ENCODE measurements at regions not wholly inside any gene's neighbourhood (a gene's known extent, or its start where the extent isn't known, plus 50 kb on each side); places are given as distances from the start of the nearest gene placed in this dataset.

DNA sequence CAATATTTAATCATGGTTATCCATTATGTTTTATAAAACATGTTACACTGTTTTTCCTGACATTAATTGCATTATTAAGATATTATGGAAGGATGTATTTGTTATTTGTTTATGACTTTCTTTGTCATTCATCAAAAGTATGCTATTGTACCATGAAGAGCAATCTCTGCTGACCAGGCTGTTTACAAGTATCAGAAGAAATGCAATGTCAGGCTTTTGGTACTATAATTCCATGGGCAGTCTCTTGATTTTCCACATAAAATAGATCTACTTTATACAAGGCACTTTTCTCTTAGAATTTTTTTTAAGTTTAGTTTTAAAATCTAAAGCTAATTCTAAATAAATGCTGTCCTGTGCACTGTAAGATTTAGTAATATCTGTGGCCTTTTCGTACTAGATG is 196.6 kb downstream of the COX7C start:
- Mint-ChIP-seq H3K4me1 (no peaks in the 10 kb centered on the region), H3K27ac (no peak overlapping the region), H3K9me3 (ENCODE audit: low read depth) (no peaks in the 10 kb centered on the region), H3K4me3 (no peak overlapping the region), H3K36me3 (no peaks in the 10 kb centered on the region), H3K27me3 (no peaks in the 10 kb centered on the region)
- ATAC-seq (no peak), DNase-seq (no peak)
- CTCF ChIA-PET: no interaction called here

DNA sequence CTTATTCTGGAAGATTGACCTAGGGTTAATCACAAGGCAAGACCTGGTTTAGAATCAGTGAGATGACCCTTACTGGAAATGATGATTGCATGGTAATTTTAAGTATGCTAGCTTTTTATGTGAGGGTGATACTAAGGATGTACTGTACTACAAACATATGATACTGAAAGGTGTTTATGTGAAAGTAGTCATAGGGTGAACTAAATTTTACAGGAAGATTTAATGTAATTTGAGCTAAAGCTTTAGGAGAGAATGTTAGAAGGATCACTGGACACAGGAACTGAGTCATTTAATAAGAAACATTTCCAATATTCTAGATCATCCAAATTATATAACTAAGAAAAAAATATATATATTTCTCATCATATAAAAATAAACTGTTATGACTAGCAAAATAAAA is 197.2 kb downstream of the COX7C start:
- Mint-ChIP-seq H3K36me3 (no peaks in the 10 kb centered on the region), H3K27me3 (no peaks in the 10 kb centered on the region), H3K4me3 (no peak overlapping the region), H3K9me3 (ENCODE audit: low read depth) (no peaks in the 10 kb centered on the region), H3K4me1 (no peaks in the 10 kb centered on the region), H3K27ac (no peak overlapping the region)
- DNase-seq (no peak), ATAC-seq (no peak)
- CTCF ChIA-PET: no interaction called here

DNA sequence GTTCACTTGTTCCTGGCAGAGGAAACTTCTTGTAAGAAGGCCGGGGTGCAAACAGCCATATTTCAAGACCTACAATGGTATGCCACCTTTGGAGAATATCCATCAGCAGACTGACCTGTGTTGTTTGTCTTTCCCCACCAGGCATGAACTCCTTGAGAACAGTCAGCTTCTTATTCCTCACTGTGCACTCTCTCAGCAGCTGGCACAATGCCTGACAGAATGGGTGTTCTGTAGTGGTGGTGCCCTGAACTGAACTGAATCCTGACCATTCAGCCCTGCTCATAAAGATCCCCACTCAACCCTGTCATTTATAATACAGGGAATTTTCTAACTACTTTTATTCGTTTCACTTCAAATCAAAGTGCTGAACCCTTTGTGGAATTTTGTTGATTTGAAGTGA is 206.9 kb downstream of the COX7C start:
- Mint-ChIP-seq H3K4me1 (no peaks in the 10 kb centered on the region), H3K27me3 (peaks cover 2% of the 10 kb centered on the region), H3K9me3 (ENCODE audit: low read depth) (no peaks in the 10 kb centered on the region), H3K27ac (no peak overlapping the region), H3K36me3 (no peaks in the 10 kb centered on the region), H3K4me3 (no peak overlapping the region)
- ATAC-seq (no peak), DNase-seq (no peak)
- CTCF ChIA-PET: no interaction called here

DNA sequence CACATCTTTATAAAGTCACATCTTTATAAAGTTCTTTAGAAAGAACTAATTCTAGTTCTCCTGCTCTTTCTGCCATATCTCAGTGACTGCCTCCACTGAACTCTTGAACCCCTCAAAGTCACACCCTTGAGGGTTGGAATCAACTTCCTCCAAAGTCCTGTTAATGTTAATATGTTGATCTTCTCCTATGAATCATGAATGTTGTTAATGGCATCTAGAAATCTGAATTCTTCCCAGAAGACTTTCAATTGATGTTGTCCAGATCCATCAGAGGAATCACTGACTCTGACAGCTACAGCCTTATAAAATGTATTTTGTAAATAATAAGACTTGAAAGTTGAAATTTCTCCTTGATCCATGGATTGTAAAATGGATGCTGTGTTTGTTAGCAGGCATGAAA is 213.4 kb downstream of the COX7C start:
- Mint-ChIP-seq H3K9me3 (ENCODE audit: low read depth) (no peaks in the 10 kb centered on the region), H3K36me3 (no peaks in the 10 kb centered on the region), H3K27me3 (peaks cover 2% of the 10 kb centered on the region), H3K27ac (no peak overlapping the region), H3K4me1 (no peaks in the 10 kb centered on the region), H3K4me3 (no peak overlapping the region)
- DNase-seq (no peak), ATAC-seq (no peak)
- CTCF ChIA-PET: no interaction called here

DNA sequence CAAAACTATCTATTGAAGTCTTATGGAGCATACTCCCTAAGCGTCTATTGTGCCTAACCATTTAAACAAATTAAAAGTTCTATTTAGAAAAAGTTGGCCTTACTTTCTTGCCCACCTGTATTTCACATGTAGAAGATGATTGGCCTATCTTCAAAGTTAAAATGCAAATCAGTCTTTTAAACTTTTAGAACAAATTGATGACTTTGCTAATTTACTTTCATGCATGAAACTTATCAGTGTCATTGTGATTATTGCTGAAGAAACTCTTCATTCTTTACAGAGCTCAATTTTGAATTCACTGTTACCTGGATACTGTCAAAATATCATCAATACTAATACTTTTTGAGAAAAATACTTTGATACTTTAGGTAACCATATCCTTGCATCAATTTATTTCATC is 216.1 kb downstream of the COX7C start:
- H3K36me3 Mint-ChIP-seq: no peaks in the 10 kb centered on the region
- H3K4me3 Mint-ChIP-seq: no peak overlapping the region
- ATAC-seq: no peak
- CTCF ChIA-PET: no interaction called here
- H3K27ac Mint-ChIP-seq: no peak overlapping the region
- no peak for DNase-seq
- peaks cover 2% of the 10 kb centered on the region for H3K27me3 Mint-ChIP-seq
- H3K9me3 Mint-ChIP-seq (ENCODE audit: low read depth): no peaks in the 10 kb centered on the region
- no peaks in the 10 kb centered on the region for H3K4me1 Mint-ChIP-seq

DNA sequence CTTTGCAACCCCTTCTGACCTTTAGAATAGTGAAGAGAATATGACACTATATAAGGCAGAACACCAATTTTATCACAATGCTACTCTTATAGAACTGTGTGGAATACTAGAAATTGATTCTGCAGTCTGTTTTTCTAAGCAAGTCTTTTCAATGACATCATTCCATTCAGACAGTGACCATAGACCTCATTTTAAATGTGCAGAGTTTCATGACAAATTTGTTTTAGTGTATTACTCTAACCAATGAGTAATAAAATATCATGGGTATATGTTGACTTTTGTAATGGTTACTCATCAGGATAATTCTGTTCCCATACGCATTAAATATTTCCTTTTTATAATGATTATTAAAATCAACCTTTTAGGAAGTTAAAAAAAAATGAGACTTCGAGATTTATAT is 219.9 kb downstream of the COX7C start:
- no peak overlapping the region for H3K27ac Mint-ChIP-seq
- DNase-seq (no peak), ATAC-seq (no peak)

DNA sequence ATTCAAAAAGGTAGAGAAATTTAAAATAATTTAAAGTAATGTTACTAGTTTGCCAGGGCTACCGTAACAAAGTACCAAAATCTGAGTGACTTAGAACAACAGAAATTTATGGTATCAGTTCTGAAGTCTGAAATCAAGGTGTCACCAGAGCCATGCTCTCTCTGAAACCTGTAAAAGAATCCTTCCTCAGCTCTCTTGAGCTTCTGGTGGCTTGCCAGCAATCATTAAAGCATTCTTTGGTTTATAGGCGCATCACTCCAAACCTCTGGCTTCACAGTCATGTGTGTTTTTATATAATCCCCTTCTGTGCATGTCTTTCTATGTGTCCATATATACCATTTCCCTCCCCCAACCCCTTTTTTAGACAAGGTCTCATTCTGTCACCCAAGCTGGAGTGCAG is 220.3 kb downstream of the COX7C start:
- Mint-ChIP-seq H3K27me3 (no peaks in the 10 kb centered on the region), H3K27ac (no peak overlapping the region), H3K9me3 (ENCODE audit: low read depth) (no peaks in the 10 kb centered on the region), H3K4me1 (no peaks in the 10 kb centered on the region), H3K36me3 (no peaks in the 10 kb centered on the region), H3K4me3 (no peak overlapping the region)
- DNase-seq (no peak), ATAC-seq (no peak)
- CTCF ChIA-PET: no interaction called here

More for the DNA sequence above, 219.9 kb downstream of the COX7C start:
- no peak overlapping the region for H3K4me3 Mint-ChIP-seq
- no peaks in the 10 kb centered on the region for H3K36me3 Mint-ChIP-seq
- CTCF ChIA-PET: no interaction called here
- H3K9me3 Mint-ChIP-seq (ENCODE audit: low read depth): no peaks in the 10 kb centered on the region
- H3K27me3 Mint-ChIP-seq: no peaks in the 10 kb centered on the region
- no peaks in the 10 kb centered on the region for H3K4me1 Mint-ChIP-seq

DNA sequence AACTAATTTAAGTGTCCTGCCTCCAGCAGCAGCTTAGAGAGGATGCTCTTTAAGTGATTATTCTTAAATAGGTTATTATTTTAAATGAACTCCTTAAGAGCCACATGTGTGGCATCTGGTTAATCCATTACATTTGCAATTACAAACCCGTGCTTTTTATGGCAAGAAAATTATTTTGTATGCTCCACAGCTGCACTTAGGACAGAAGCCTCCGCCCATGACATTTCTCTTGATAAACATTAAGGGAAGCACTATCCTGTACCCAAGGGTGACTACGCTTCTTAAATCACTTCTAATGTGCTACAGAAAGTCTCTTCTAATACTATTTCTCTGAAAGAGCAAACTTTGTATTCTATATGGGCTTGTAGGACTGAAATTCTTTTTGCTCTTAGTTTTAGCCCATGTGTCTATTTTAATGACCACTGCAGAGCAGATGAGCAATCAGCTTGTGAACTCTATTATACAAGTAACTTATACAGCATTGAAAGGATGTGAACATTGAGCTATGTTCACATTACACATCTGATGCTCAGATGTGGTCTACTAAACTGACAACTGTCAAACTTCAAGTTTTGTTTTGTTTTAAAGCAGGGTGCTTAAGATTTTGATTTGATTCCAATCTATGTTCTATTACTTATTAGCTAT is 223.4 kb downstream of the COX7C start:
- H3K9me3 Mint-ChIP-seq (ENCODE audit: low read depth): no peaks in the 10 kb centered on the region
- ATAC-seq (no peak), DNase-seq (no peak)
- CTCF ChIA-PET: no interaction called here
- no peak overlapping the region for H3K4me3 Mint-ChIP-seq
- H3K27ac Mint-ChIP-seq: no peak overlapping the region
- no peaks in the 10 kb centered on the region for H3K4me1 Mint-ChIP-seq
- H3K27me3 Mint-ChIP-seq: no peaks in the 10 kb centered on the region
- H3K36me3 Mint-ChIP-seq: no peaks in the 10 kb centered on the region

DNA sequence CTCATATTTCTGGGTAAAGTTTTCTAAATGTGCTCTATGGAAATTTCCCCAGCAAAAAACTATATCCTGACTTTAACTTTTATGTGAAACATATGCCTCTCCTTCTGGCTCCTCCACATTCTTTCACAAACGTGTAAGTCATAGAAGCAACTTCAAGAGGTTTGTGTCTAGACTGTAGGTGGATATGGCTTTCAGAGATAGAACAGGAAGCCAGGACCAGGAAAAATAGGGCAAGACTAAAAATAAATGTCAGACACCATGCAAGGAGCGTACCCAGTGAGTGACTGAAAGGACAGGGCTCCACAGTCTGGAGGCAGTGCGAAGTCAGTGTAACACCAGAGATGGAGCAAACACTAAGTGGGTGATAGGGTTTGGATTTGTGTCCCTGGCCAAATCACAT is 240.7 kb downstream of the COX7C start:
- H3K4me3 Mint-ChIP-seq: no peak overlapping the region
- H3K27me3 Mint-ChIP-seq: peaks cover 3% of the 10 kb centered on the region
- no peak for ATAC-seq

DNA sequence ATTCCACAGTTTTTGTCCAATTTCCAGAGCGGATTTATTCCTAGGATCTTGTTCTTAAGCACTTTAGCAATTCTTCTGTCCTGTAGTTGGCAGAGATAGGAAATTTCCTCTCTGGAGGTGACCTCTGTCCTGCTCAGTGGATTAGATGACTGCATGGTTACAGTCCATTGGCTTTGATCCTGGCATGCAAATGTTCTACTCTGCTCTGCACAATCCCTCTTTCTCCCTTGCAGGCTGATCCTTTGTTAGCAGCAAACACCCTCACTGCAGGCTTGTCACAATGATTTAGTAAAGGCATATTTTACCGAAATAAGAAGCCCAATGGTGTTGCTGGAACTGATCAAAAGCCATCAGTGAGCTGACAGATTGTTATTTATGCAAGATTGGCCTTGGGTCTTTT is 243.8 kb downstream of the COX7C start:
- H3K4me3 Mint-ChIP-seq: no peak overlapping the region
- no peak overlapping the region for H3K27ac Mint-ChIP-seq
- no peaks in the 10 kb centered on the region for H3K36me3 Mint-ChIP-seq
- no peak for DNase-seq
- peaks cover 3% of the 10 kb centered on the region for H3K27me3 Mint-ChIP-seq
- CTCF ChIA-PET: no interaction called here
- H3K9me3 Mint-ChIP-seq (ENCODE audit: low read depth): no peaks in the 10 kb centered on the region
- ATAC-seq: no peak
- H3K4me1 Mint-ChIP-seq: no peaks in the 10 kb centered on the region

More for the DNA sequence above, 240.7 kb downstream of the COX7C start:
- DNase-seq: no peak
- CTCF ChIA-PET: no interaction called here
- no peaks in the 10 kb centered on the region for H3K9me3 Mint-ChIP-seq (ENCODE audit: low read depth)
- no peak overlapping the region for H3K27ac Mint-ChIP-seq
- no peaks in the 10 kb centered on the region for H3K4me1 Mint-ChIP-seq
- no peaks in the 10 kb centered on the region for H3K36me3 Mint-ChIP-seq

DNA sequence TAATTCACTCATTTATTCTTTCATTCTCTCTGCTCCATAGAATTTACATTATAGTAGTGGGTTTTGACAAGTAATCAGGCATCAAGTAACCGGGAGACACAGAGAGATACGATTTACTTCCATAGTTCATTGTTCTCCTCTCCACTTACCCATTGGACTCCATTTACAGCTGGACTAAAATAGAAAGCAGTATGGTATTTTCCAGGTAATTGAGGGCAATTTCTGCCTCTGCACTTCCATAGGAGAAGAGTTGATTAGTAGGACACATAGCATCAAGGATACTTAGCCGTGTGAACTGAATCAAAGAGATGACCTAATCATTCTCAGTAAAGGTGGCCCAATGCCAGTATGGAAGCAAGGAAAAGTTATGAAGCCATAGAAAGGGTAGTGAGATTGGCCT is 244.4 kb downstream of the COX7C start:
- H3K4me3 Mint-ChIP-seq: no peak overlapping the region
- H3K27ac Mint-ChIP-seq: no peak overlapping the region
- H3K36me3 Mint-ChIP-seq: no peaks in the 10 kb centered on the region
- CTCF ChIA-PET: no interaction called here
- H3K4me1 Mint-ChIP-seq: no peaks in the 10 kb centered on the region
- ATAC-seq: no peak
- peaks cover 6% of the 10 kb centered on the region for H3K27me3 Mint-ChIP-seq
- H3K9me3 Mint-ChIP-seq (ENCODE audit: low read depth): no peaks in the 10 kb centered on the region
- no peak for DNase-seq

DNA sequence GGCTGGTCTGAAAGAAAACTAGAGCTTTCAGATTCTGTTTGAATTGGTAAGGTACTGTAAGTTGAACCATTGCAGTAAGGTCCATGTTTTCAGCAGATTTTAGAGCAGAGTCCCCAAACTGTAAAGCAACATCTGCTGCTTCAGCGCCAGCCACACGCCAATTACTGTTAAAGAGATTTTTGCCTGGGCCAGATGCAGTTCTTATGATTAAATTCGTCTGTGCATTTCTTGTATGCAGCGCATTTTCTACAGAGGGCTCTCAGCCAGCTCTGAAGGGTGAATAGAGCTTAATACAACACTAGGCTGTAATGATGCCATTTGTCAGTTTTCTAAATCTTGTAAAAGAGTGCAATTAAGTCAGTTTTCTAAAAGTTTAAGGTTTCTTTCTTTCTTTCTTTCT is 246.3 kb downstream of the COX7C start:
- no peak for DNase-seq
- Mint-ChIP-seq H3K27ac (no peak overlapping the region), H3K27me3 (peaks cover 6% of the 10 kb centered on the region), H3K4me1 (no peaks in the 10 kb centered on the region), H3K4me3 (no peak overlapping the region), H3K9me3 (ENCODE audit: low read depth) (no peaks in the 10 kb centered on the region), H3K36me3 (no peaks in the 10 kb centered on the region)
- ATAC-seq: no peak
- CTCF ChIA-PET: no interaction called here

DNA sequence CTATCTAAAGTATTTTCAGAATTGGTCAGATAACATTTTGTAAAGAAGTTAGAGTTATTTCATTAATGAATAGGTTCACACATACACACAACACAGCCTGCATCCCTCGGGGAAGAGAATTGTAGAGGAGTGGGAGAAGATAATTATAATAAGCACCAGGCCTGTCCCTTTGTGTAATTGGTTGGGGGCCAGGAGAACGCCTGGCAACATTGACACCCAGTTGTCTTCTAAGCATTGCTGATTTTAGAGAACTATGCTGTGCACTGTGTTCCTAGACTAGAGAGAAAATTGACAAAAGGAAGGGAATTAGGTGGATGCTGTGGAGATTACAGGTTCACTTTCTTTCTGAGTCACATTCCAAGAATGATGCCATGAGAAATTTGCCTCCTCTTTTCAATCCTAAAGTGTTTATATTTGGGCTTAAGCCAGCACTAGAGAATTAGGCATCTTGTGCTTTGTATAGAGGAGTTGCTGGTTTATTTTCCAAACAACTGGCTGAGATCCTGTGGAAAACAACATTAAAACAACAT is 247.6 kb downstream of the COX7C start:
- CTCF ChIA-PET: no interaction called here
- Mint-ChIP-seq H3K9me3 (ENCODE audit: low read depth) (no peaks in the 10 kb centered on the region), H3K36me3 (no peaks in the 10 kb centered on the region), H3K4me3 (no peak overlapping the region), H3K27ac (no peak overlapping the region), H3K4me1 (no peaks in the 10 kb centered on the region), H3K27me3 (peaks cover 6% of the 10 kb centered on the region)
- ATAC-seq (no peak), DNase-seq (no peak)

DNA sequence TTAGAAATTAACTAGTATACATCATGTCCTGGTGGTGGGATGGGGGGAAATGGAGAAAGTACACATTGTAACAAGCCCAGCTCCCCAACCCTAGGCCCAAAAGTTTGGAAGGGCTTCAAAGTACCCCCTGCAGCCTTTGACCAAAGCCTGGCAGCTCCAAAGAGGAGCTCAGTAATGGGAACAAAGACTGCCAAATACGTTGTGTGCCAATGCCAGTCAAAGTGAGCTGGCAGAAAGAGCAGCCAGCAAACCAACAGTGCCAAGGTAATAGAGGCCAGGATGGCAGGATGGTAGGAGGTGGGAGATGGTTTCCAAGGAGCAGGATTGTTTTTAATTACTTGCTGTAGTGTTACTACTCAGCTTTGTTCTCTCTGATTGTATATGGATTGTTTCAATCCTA is 248.3 kb downstream of the COX7C start:
- Mint-ChIP-seq H3K9me3 (ENCODE audit: low read depth) (no peaks in the 10 kb centered on the region), H3K4me3 (no peak overlapping the region), H3K4me1 (no peaks in the 10 kb centered on the region), H3K27ac (no peak overlapping the region), H3K36me3 (no peaks in the 10 kb centered on the region), H3K27me3 (peaks cover 8% of the 10 kb centered on the region)
- DNase-seq (no peak), ATAC-seq (no peak)
- CTCF ChIA-PET: no interaction called here

DNA sequence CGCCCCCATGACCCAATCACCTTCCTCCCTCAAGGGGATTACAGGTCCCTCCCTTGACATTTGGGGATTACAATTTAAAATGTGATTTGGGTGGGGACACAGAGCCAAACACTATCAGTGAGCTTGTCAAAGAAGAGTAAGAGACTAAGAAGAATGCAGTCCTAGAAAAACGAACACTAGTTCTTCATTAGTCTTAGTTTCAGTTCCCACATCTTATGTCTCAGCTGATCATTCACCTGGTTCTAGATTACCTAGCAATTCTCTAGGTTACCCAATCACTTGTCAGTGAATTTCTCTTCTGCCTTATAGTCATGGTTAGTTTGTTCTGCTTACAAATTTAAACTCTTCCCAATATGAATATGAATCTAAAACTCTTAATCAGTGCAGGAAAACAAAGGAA is 251.5 kb downstream of the COX7C start:
- no peak for ATAC-seq
- no peaks in the 10 kb centered on the region for H3K36me3 Mint-ChIP-seq
- H3K9me3 Mint-ChIP-seq (ENCODE audit: low read depth): no peaks in the 10 kb centered on the region
- CTCF ChIA-PET: no interaction called here
- peaks cover 12% of the 10 kb centered on the region for H3K27me3 Mint-ChIP-seq
- no peak for DNase-seq
- H3K4me3 Mint-ChIP-seq: no peak overlapping the region
- H3K4me1 Mint-ChIP-seq: no peaks in the 10 kb centered on the region
- no peak overlapping the region for H3K27ac Mint-ChIP-seq

All from activated CD8-positive, alpha-beta memory T cell treated with anti-CD3 and anti-CD28 coated beads, Interleukin-2, amount 10 ng/mL, durations not matched to agents 7 days and 5 days (primary cell).